COLO668 (cell line): ENCODE measurements at regions not wholly inside any gene's neighbourhood (a gene's known extent, or its start where the extent isn't known, plus 50 kb on each side); places are given as distances from the start of the nearest gene placed in this dataset.

Source experiments
- DNase-seq: peaks from one replicate; lab custom pipeline; 2025; ENCODE audit not compliant: unreplicated experiment; lab: John Stamatoyannopoulos, UW

DNA sequence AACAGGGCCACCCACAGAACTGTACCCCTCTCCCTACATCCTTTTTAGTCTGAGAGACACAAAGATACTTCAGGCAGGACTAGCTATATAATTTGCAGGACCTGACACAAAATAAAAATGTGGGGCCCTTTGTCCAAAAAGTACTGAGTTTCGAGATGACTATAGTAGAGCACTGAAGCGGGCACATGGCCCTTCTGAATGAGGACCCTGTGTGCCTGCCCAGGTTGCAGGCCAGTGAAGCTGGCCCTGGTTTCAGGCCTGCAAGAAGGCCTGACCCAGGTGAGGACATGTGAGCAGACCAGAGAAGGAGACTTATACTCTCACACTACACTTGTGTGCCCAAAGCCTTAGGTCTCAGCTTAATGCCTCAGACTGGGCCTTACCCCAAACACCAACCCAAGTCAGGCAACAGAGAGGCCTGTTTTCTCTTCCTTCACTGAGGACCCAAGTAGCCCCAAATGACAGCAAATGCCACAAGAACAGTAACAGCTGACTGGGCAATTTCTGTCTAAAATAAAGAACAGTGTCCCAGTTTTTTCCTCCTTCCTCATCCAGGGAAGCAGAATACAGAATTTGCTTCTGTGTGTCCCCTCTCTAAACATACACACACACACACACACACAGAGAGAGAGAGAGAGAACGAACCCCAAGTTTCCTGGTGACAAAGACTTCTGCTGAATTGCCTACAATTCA is 100.9 kb upstream of the ARHGEF3 start:
- DNase-seq: no peak

DNA sequence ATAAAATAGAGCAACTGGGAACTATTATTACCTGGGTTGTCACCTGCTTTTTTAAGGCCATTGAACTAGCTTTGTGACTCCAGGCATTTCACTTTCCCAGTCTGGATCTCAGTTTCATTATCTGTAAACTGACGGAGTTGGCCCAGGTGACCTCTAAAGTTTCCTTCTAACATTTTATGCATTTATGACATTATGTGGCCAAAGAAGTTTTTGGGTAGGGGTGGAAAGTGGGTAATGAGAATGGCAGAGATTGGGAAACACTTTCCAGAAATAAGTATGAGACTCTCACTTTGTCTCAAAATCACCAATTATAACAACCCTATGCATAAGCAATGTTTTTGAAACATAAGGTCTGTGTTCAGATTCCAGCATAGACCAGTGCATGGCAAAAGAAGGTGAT is 99.1 kb upstream of the ARHGEF3 start:
- DNase-seq: no peak

DNA sequence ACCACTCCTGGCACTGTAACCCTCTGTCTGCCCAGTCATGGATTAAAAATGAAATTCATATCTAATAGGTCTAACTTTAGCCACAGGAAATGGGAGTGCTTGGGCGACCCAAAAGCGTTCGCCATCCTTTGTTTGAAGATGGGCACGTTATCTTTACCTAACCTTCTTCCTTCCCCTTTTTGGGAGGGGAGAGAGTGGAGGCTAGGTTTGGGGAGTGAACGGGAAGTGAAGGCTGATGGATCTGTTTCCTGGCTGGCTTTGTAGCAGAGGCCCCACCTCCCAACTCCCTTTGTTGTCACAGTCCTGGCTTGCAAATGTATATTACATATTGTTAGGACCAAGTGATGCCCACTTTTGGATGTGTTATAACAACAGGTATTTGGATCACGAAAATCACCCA is 98.1 kb upstream of the ARHGEF3 start:
- DNase-seq: no peak

DNA sequence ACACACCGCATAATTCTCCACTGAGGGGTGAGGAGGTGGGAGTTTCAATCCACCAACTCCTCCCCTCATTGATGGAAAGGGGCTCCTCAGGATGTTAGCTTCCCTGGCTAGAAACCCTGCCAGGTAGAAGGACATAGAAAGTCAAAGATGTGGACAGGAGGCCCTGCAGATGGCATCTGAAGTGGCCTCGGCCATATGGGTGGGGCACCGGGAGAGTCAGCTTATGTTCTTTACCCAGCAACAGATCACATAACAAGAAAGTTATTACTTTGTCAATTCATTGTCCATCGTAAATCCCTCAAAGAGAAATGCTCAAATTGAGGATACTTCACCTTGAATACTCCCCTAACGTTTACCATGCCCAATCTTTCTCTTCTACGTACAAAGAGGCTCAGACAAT is 97.3 kb upstream of the ARHGEF3 start:
- DNase-seq: peak; percentile 4

DNA sequence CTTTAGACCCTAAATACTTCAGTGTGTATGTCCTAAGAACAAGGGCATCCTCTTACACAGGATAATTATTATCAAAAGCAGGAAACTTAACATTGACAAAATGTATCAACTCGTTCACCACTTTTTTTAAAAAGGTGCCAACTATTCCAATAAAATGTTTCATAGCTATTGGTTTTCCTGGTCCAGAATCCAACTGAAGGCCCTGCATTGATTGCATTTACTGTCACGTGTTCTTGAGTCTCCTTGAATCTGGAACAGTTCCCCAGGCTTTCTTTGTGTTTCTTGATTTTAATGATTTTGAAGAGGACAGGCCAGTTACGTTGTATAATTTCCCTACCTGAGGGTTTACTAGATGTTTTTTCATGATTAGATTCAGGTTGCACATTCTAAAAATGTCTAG is 94.6 kb upstream of the ARHGEF3 start:
- no peak for DNase-seq

DNA sequence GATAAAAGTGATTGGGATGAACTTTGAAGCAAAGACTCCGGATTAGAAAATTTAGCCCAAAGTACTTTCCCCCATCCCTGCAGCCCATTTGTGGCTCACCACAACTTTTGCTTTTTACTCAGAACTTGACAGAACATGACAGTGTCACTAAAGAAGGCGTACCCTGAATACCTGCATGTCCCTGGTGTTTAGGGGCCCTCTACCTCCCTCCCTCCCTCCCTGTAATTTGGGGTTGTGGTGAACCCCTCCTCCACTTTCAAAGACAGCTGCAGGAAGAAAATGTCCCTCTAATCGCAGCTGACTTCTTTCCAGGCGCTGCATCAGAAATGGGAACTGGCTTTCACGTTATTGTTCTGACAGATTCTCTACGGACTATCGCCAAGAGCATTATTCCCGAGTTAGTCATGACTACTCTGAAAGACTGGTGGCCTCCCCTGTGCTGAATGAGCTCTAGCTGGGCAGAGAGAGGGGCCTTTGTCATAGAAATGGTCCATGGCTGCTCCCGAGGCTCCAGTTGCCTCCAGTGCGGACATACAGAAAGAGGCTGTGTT is 93.2 kb upstream of the ARHGEF3 start:
- no peak for DNase-seq

DNA sequence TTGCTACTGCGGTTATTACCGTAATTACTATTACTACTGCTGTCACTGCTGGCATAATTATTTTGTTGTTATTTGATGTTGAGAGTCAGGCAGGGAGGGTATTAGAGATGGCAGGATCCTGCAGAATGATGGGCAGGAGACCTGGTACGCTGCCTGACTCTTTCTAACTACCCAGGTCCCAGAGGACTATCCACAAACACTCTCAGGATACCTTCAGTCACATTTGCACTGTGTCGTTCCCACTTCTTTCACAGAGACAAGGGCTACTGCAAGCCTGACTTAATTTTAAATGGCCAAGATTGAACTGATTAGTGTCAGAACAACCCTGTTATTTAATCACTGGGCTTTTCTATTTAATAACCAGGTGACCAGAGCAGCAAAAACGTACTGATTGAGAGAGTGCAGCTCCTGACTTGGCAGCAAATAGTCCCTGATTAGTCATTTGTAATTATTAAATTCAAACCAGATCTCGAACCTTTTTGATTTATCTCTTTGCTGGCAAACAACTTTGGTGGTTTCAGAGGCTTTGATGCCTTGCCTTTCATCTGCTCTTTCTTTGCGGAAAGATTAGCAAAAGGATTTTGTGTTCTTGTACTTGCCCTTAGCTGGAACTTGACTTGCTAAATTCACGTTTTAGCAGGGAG is 88.8 kb upstream of the ARHGEF3 start:
- DNase-seq: no peak

DNA sequence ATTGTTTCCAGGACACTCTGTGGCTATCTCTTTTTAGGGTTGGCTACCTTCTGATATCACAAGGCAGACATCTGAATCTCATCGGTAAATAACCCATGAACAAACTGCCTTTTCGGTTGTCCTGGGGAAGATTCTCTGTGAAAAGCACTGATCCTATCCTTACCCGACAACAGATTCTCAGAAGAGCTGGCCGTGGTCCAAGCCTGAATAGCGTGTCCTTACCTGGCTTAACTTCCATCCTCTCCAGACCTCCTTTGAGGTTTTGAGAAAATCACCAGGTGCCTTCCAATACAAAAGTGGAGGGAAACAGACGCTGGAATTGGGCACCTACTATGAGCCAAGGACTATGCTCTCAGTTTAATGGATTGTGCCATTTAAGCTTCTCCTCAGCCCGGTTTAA is 87.4 kb upstream of the ARHGEF3 start:
- DNase-seq: no peak

DNA sequence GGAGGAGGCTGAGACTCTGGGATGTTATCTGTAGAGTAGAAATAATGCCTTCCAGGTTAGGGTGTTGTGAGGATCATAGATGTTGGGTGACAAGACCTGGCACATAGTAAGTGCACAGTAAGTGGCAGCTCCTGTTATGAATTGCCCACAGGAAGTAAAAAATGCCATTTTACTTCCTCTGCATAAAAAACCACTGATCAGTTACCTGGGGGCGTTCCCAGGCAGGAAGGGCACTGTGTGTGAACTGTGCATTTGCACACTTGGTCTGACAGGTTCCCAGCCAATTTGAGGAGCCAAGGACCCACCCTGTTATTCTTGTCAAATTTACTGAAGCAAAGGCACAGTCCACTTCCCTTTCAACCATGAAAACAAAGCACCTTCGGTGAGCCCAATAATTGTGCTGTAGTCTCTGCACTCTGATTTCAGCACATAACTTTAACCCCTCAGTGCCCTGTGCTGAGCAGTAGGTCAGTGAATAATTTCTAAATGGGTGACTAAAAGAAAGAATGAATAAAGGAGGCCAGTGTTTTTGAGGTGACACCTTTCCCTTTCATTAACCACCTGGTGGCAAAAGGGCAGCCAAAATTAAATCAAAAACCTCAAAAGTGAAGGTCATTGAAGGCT is 85.8 kb upstream of the ARHGEF3 start:
- no peak for DNase-seq

DNA sequence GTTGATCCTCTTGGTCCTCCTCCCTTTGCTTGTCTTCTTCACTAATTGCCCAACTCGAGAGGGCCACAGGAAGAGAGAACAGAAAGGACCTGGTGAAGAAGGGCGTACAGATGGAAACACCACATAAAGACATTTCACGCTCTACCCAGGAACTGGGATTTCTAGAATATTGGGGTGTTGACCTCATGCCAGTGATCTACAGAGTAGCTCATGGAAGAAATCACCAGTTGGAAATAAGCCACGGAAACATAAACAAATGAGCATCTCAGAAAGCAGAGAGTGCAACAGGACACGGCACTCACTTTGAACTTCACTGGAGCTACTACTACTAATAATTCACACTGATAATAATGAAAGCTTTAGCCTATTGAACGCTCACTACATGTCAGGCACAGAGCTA is 84.6 kb upstream of the ARHGEF3 start:
- no peak for DNase-seq

DNA sequence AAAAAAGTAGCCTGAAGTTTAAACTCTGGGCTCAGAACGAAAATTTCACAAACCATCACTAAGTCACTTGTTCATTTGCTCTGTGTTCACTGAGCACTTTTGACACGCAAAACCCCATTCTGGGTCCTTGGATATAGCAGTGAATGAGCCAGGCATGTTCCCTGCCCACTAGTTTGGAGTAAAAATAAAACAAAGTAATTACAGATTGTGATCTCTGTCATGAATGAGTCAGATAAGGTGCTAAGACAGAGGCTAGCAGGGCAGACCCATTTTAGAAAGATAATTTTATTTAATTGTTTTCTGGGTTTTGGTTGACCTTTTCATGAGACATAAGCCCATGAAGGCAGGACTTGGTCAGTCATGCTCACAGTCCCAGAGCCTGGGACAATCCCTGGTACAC is 84.1 kb upstream of the ARHGEF3 start:
- no peak for DNase-seq

DNA sequence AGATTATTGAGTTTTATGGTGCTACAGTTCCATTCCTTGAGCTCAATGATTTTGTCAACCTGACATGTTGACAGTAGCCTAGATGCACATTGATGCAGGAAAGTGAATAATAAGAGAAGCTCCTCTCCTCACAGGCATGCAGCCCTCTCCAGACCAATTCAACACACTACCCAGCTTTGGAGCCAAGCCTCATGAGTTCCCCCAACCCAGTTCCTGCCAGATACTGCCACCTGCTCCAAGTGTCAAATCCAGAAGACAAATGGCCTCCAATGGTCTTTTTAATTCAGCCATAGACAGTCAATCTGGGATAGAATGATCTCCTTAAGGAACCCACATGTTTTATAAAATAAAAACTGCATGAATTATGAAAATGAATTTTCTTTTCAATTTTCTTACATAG is 83.7 kb upstream of the ARHGEF3 start:
- DNase-seq: no peak

DNA sequence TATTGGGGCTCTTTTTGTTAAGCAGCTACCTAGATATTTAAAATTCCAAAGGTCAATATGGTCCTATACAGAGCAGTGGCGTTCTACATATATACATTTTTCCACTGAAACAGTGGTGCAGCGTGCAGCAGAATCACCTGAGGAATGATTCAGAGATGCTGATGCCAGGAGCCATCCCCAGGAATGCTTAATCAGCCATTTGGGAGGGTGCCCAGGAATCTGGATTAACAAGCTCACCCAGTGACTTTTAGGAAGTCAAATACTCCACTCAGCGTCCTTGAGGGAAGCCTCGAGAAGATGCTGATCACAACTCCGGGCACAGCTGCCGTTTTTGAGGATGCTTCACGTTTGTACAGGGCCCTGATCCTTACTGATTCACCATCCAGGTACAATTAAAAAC is 82.6 kb upstream of the ARHGEF3 start:
- DNase-seq: no peak

DNA sequence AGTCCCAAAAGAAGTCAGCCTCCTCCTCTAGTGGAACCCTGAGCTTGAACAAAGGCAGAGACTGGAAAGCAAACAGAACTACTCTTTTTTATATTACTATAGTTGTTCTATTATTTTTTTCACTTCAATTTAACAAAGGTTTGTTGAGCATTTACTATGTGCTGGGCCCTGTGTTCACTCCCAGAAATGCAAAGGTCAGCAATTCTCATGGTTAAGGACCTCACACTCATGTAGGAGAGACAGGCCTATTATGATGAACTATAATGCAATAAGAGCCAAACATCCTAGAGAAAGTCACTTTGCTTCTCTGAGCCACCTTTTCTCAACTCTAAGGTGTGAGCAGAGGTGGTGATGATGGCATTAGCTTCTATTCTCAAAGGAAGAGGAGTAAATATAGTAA is 82.1 kb upstream of the ARHGEF3 start:
- DNase-seq: no peak

DNA sequence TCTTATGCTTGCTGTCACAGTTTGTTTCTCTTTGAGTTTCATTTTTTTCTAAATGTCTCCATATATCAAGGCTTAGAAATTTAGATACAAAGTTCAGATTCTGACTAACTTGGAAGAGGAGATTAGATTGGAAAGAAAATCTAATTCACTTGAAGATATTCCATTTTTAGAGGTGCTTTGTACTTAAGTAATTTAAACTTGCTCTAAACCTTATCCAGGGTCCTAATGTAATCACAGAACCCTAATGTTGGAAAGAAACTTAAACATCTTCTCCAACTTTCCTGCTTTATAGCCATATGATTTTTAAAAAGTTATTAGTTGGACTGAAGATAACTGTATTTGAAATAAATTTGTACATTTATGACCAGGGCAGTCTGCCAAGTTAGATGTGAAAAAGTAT is 81.1 kb upstream of the ARHGEF3 start:
- DNase-seq: no peak

DNA sequence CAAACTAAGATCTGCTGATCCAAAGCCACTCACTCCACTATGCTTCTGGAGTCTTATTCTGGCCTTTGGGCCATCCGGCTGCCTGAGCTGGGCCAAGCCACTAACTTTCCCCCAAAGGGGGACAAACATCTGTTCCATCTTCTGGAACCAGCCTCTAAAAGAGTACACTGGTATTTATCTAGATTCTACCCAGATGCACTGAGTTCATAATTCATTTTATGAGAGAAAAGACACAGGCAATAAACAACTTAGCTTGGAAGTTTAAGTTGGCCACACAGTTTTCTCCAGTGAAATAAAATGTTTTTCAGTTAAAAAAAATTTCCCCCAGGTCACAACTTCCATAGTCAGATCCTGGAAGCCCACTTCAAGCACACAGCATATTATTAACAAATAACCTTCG is 80.1 kb upstream of the ARHGEF3 start:
- DNase-seq: no peak

DNA sequence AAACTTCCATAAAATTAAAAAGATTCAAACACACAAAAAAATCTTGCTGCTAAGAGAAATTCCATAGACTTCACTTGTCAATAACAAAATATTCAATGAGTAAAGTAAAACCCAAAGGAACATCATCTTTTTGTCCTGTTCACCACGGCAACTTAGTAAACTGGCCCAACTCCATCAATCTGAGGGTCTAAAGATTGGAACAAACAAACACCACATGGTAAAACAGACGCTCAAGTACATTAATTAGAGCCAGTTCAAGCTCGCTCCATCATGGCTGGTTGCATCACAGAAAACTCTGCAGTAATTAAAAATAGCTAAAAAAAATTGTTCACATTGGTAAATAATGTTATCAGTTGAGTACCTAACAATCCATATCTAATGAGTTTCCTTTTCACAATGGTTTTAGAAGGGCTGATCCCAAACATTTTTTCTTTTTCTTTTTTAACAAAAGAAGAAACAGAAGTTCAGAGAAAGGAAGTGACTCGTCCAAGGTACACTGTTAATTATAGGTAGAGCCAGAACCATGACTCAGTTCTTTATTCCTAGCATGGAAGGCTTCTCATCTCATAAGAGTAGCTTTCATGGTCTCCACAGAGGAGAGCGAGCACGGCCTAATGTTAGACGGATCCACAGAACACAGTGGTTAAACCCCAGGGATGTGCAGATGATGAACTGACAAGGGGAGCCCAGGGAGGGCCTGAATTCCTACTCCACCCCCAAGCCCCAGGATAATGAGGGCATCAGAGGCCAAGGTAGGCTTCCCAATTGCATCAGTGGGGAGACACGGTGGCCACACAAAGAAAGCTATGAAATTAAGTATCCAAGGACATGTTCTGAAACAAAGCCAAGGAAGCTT is 79.2 kb upstream of the ARHGEF3 start:
- no peak for DNase-seq

DNA sequence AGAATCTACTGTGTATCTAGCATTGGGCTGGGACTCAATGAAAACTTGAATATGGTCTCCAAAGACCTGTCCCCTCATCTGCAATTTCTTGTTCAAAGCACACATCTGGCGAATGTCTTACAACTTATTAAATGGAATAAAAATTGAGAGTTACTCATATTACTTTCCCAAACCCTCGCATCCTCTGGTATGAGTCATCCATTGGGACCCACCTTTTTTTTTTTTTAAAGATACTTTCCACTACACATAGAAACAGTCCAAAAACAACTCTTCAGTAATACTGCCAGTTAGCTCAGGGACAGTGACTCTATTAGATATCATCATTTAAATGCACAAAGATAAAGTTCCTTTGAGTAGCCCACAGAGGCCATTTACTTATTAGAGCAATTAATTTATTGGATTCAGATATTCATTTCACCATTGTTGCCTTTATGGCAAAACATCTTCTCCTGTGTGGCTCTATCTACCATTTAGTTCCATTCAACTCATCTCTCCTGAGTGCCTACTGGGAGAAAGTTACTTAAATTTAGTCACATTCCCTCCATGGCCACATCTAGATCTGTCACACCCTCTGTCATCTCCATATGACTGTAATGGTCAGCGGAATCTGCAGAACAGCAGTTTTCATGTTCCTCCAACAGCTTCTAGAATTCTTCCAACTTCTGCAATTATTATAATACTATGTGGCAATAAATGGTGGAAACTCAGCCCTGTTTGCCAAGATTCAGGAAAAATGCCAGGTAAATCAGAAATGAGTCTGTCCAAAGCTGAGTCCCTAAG is 77.9 kb upstream of the ARHGEF3 start:
- DNase-seq: no peak

DNA sequence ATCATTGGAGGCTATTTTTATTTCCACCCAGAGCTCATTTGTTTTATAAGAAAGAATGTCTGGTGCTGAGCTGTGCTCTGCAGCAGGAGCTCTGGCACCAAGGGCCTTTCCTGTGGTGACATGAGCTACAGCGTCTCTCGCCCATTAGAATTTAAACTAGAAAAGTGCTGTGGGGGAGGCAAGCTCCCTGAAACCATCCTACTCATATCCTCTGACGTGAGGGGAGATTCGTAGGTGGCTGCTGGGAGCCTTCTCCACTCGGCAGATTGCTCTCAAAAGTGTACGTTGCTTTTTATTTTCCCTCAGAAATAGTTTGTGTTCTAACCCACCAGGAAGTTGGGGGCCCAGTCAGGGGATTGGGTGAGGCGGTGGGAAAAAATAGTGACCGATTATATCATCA is 76.3 kb upstream of the ARHGEF3 start:
- DNase-seq: no peak

DNA sequence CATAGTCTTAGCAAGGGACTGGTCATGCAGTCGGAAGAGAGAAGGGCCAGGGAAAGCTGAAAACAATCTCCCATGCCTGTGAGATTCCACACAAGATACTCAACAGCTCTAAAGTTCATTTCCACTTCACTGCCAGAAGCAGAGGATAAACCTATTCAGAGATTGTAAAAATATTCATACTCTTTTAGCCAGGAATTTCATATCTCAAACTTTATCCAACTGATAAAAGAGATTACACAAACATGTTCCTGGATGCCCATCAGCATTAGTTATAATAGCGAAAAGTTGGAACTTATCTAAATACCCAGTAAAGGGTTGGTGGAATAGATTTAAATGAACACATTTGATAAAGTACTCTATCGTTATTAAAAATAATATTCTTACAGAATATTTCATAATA is 75.2 kb upstream of the ARHGEF3 start:
- DNase-seq: no peak

DNA sequence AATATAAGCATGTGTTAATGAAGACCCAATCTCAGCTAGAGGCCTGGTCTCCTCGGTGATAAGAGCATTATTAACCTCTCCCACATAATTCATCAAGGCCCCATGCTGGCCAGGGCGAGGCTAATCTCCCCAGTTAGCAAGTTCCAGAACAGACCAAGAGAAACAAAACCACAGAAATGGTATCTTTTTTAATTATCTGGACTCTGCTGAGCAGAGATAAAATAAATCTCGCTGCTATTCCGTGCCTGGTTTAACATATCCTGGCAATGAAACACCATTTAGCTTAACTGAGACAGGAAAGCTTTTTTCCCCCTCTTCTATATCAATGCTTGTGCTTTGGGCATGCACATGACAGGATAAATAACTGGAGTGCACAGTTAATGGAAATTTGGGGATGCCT is 72.5 kb upstream of the ARHGEF3 start:
- DNase-seq: no peak
